ENCODE measurements at regions not wholly inside any gene's neighbourhood (a gene's known extent, or its start where the extent isn't known, plus 50 kb on each side); places are given as distances from the start of the nearest gene placed in this dataset.
A peak's percentile ranks its signal among the peaks of the same experiment; 100 is the strongest.

DNA sequence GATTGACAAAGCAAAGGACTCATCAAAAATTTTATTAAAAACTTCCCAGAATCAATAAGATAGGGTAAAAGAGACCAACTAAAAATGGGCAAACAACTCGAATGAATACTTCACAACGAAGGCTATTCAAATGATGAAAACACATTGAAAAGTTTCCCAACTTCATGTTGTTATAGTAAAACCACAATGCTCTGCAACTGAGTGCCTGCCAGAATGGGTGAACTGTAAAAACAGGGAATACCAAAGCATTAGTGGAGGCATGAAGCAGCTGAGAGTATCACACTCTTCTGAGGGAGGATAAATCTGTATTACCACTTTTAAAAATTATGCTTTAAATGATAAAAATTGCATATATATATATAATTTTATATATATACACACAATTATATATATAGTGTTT lies 1214.7 kb downstream of the SORCS3 start:
- no peaks in the 10 kb centered on the region for H3K36me3 ChIP-seq (ENCODE audit: control insufficient read depth, insufficient read depth, low read length)
- no peak overlapping the region for H3K4me3 ChIP-seq (ENCODE audit: low read depth, low read length)
- no CpG with 5 or more reads among the region's 2 CpGs for WGBS (ENCODE audit: insufficient coverage)
- no peaks in the 10 kb centered on the region for H3K4me1 ChIP-seq (ENCODE audit: control insufficient read depth, insufficient read depth, low read length)
- DNase-seq (ENCODE audit: low read depth in 4 of 6, low spot score in 6 of 6): no peak
- no peak overlapping the region for H3K27ac ChIP-seq (ENCODE audit: low read depth, low read length)
- H3K27me3 ChIP-seq (ENCODE audit: control insufficient read depth, insufficient read depth, low read length): no peaks in the 10 kb centered on the region
- H3K9me3 ChIP-seq (ENCODE audit: control insufficient read depth, insufficient read depth, low read length): no peaks in the 10 kb centered on the region

DNA sequence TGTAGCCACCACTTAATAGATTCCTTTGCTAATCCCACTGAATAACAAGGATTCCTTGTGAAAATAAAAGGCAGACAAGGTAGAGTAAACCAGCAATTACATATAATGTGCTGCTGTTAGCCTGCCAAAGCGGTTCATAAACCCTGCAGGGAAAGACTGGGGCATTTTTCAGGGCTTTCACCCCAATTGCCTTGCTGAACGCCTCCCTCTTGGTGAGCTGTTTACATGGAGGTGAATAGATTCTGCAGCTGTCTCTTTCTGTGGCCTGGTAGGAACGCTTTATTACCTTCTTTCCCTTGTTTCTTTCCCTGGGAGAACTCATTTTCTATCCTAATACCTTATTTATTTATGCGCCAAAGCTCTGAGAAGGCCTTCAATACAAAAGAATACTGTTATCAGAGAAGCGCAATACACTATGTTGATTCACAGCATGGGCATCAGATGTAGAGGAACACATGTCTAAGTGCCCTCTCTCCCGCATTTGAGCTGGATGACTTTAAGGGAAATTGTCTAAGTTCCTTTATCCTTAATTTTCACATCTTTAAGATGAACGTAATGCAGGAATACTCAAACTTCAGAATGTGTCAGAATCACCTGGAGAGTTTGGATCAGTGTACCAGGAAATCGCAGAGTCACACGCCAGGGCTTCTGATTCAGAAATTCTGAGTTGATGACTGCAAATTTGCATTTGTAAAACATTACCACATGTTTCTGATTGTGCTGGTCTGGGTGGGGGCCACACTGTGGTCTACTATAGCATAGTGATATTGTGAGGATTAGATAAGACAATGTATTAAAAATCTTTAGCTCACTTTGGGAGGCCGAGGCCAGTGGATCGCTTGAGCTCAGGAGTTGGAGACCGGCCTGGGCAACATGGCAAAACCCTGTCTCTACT lies 1203.8 kb downstream of the SORCS3 start:
- H3K27me3 ChIP-seq (ENCODE audit: control insufficient read depth, insufficient read depth, low read length): no peaks in the 10 kb centered on the region
- H3K36me3 ChIP-seq (ENCODE audit: control insufficient read depth, insufficient read depth, low read length): no peaks in the 10 kb centered on the region
- WGBS (ENCODE audit: insufficient coverage): 54% methylated on average over 3 of the region's 12 CpGs
- peak in 4 of 6 donors; percentile 17 to 86 (median 32) for DNase-seq (ENCODE audit: low read depth in 4 of 6, low spot score in 6 of 6)
- H3K4me3 ChIP-seq (ENCODE audit: low read depth, low read length): no peak overlapping the region
- H3K9me3 ChIP-seq (ENCODE audit: control insufficient read depth, insufficient read depth, low read length): no peaks in the 10 kb centered on the region
- H3K4me1 ChIP-seq (ENCODE audit: control insufficient read depth, insufficient read depth, low read length): peaks cover 8% of the 10 kb centered on the region
- peak overlapping the region; percentile 22 for H3K27ac ChIP-seq (ENCODE audit: low read depth, low read length)

DNA sequence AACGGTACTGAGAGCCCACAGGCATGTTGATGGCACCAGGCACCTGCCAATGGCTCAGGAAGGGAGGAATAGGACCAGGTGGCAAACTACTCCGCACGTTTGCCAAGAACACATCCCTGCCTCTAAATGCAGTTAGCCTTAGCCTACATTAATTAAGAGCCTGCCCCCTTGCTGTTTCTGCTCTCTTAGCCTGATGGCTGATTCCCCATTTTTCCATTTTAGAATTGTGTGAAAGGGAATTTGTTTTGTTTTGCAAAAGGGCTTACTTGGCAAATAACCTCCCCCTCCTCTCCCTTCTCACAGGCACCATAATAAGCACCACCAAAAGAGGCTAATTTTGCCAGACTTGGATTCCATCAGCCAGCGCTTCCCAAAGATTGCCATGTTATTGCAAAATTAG lies 1203.2 kb downstream of the SORCS3 start:
- WGBS (ENCODE audit: insufficient coverage): 0% methylated on average over 1 of the region's 4 CpGs
- Histone ChIP-seq H3K9me3 (ENCODE audit: control insufficient read depth, insufficient read depth, low read length) (no peaks in the 10 kb centered on the region), H3K4me1 (ENCODE audit: control insufficient read depth, insufficient read depth, low read length) (peaks cover 8% of the 10 kb centered on the region), H3K27ac (ENCODE audit: low read depth, low read length) (peak overlapping the region; percentile 22), H3K4me3 (ENCODE audit: low read depth, low read length) (no peak overlapping the region), H3K36me3 (ENCODE audit: control insufficient read depth, insufficient read depth, low read length) (no peaks in the 10 kb centered on the region), H3K27me3 (ENCODE audit: control insufficient read depth, insufficient read depth, low read length) (no peaks in the 10 kb centered on the region)
- DNase-seq (ENCODE audit: low read depth in 4 of 6, low spot score in 6 of 6): peak in 5 of 6 donors; percentile 17 to 88 (median 36)

- Histone ChIP-seq H3K4me3 (ENCODE audit: low read depth, low read length) (no peak overlapping the region), H3K4me1 (ENCODE audit: control insufficient read depth, insufficient read depth, low read length) (peaks cover 8% of the 10 kb centered on the region), H3K27ac (ENCODE audit: low read depth, low read length) (peak overlapping the region; percentile 22), H3K9me3 (ENCODE audit: control insufficient read depth, insufficient read depth, low read length) (no peaks in the 10 kb centered on the region), H3K36me3 (ENCODE audit: control insufficient read depth, insufficient read depth, low read length) (no peaks in the 10 kb centered on the region), H3K27me3 (ENCODE audit: control insufficient read depth, insufficient read depth, low read length) (no peaks in the 10 kb centered on the region)
- no CpG with 5 or more reads among the region's 3 CpGs for WGBS (ENCODE audit: insufficient coverage)
- no peak for DNase-seq (ENCODE audit: low read depth in 4 of 6, low spot score in 6 of 6)
Observed at GRCh38 chr10:105843786-105844185, 1202.7 kb downstream of the SORCS3 start.

DNA sequence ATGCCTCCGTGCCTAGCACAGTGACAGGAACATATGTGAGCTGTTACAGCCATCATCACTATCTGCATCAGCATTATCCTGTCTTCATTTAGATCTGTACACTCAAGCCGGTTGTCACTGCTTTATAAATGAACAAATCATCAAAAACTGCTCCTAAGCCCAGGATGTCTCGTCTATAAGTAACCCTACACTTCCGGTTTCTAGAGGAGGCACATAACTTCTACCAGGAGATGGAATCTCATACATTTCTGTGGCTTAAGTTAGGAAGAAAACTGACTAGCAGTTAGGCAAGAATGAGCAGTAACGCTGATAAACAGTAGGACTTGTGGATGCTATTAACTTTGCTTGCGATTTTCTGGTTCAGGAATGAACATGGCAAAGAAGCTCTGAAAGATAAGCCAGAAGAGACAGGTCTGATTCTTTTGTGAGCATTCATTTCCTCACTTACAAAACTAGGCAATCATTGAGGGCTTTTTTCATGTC lies 1199.2 kb downstream of the SORCS3 start:
- H3K9me3 ChIP-seq (ENCODE audit: control insufficient read depth, insufficient read depth, low read length): no peaks in the 10 kb centered on the region
- no peaks in the 10 kb centered on the region for H3K27me3 ChIP-seq (ENCODE audit: control insufficient read depth, insufficient read depth, low read length)
- no peak overlapping the region for H3K4me3 ChIP-seq (ENCODE audit: low read depth, low read length)
- no peak overlapping the region for H3K27ac ChIP-seq (ENCODE audit: low read depth, low read length)
- whole genome bisulfite sequencing (ENCODE audit: insufficient coverage): 69% methylated on average over 3 of the region's 6 CpGs
- H3K36me3 ChIP-seq (ENCODE audit: control insufficient read depth, insufficient read depth, low read length): no peaks in the 10 kb centered on the region
- DNase-seq (ENCODE audit: low read depth in 4 of 6, low spot score in 6 of 6): no peak
- peaks cover 6% of the 10 kb centered on the region for H3K4me1 ChIP-seq (ENCODE audit: control insufficient read depth, insufficient read depth, low read length)

DNA sequence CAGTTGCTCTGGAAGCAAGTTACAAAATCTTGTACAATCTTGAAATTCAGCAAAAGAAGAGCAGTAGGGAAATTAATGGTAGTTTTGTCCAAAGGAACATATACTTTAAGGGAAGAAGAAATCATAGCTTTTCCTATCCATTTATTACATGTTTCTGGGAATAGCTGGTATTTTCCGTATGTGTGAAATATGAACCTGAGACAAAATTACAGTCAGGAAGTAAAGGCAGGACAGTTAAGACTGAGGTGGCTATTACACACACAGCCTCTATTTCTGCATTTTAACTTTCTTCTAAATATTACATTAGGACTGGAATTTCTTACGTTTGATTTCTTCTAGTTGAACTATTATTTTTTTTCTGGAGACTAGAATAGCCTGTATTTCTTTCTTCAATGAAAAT lies 1197.3 kb downstream of the SORCS3 start:
- no peaks in the 10 kb centered on the region for H3K4me1 ChIP-seq (ENCODE audit: control insufficient read depth, insufficient read depth, low read length)
- no peaks in the 10 kb centered on the region for H3K9me3 ChIP-seq (ENCODE audit: control insufficient read depth, insufficient read depth, low read length)
- H3K27ac ChIP-seq (ENCODE audit: low read depth, low read length): no peak overlapping the region
- H3K4me3 ChIP-seq (ENCODE audit: low read depth, low read length): peak overlapping the region; percentile 16
- DNase-seq (ENCODE audit: low read depth in 4 of 6, low spot score in 6 of 6): no peak
- no peaks in the 10 kb centered on the region for H3K36me3 ChIP-seq (ENCODE audit: control insufficient read depth, insufficient read depth, low read length)
- no peaks in the 10 kb centered on the region for H3K27me3 ChIP-seq (ENCODE audit: control insufficient read depth, insufficient read depth, low read length)
- no CpG with 5 or more reads among the region's 2 CpGs for WGBS (ENCODE audit: insufficient coverage)

DNA sequence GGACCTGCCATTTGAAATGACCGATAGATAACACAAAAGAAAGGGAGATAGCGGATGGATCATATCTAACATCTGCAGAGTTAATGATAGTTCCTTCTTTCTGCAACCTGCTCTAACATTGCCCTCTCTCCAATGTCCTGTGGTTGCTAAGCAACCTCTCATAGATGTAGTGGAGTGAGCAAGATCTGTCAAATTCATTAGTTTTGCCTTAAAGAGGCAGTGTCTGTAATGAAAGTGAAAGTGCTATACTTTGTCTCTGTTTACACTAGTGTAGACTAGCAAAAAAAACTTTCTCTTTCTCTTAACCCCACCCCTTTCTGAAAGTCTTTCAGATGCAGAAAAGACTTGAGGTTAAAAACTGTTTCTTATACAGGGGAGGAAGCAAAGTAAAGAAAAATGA lies 1196.9 kb downstream of the SORCS3 start:
- WGBS (ENCODE audit: insufficient coverage): 0% methylated on average over 1 of the region's 2 CpGs
- peak in 5 of 6 donors; percentile 41 to 91 (median 53) for DNase-seq (ENCODE audit: low read depth in 4 of 6, low spot score in 6 of 6)
- Histone ChIP-seq H3K27me3 (ENCODE audit: control insufficient read depth, insufficient read depth, low read length) (no peaks in the 10 kb centered on the region), H3K4me1 (ENCODE audit: control insufficient read depth, insufficient read depth, low read length) (no peaks in the 10 kb centered on the region), H3K4me3 (ENCODE audit: low read depth, low read length) (peak overlapping the region; percentile 19), H3K27ac (ENCODE audit: low read depth, low read length) (peak overlapping the region; percentile 49), H3K36me3 (ENCODE audit: control insufficient read depth, insufficient read depth, low read length) (no peaks in the 10 kb centered on the region), H3K9me3 (ENCODE audit: control insufficient read depth, insufficient read depth, low read length) (no peaks in the 10 kb centered on the region)

GRCh38 chr10:105834261-105835059 lies 1193.4 kb downstream of the SORCS3 start:
- H3K4me3 ChIP-seq (ENCODE audit: low read depth, low read length): no peak overlapping the region
- H3K4me1 ChIP-seq (ENCODE audit: control insufficient read depth, insufficient read depth, low read length): no peaks in the 10 kb centered on the region
- no peak overlapping the region for H3K27ac ChIP-seq (ENCODE audit: low read depth, low read length)
- 100% methylated on average over 1 of the region's 4 CpGs for WGBS (ENCODE audit: insufficient coverage)
- H3K36me3 ChIP-seq (ENCODE audit: control insufficient read depth, insufficient read depth, low read length): no peaks in the 10 kb centered on the region
- H3K27me3 ChIP-seq (ENCODE audit: control insufficient read depth, insufficient read depth, low read length): no peaks in the 10 kb centered on the region
- H3K9me3 ChIP-seq (ENCODE audit: control insufficient read depth, insufficient read depth, low read length): no peaks in the 10 kb centered on the region
- DNase-seq (ENCODE audit: low read depth in 4 of 6, low spot score in 6 of 6): no peak

DNA sequence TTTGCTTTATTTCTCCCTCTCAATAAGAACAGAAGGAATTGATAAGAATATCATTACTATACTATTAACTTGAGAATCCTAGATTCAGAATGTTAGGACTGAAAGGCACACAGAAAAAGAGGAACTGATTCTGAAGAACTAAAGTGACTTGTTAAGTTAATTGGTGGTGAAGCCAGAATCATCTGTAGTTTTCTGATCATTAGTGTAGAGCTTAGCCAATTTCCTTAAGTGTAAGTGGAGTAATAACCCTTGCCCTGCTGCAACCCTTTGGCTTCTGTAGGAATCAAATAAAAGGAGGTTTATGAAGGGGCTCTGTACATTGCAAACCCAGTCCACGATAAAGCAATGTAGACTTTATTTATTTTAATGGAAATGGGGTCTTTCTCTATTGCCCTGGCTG lies 1186.0 kb downstream of the SORCS3 start:
- no peaks in the 10 kb centered on the region for H3K36me3 ChIP-seq (ENCODE audit: control insufficient read depth, insufficient read depth, low read length)
- H3K4me3 ChIP-seq (ENCODE audit: low read depth, low read length): no peak overlapping the region
- H3K27me3 ChIP-seq (ENCODE audit: control insufficient read depth, insufficient read depth, low read length): no peaks in the 10 kb centered on the region
- H3K9me3 ChIP-seq (ENCODE audit: control insufficient read depth, insufficient read depth, low read length): peaks cover 4% of the 10 kb centered on the region
- no CpG with 5 or more reads among the region's 1 CpG for WGBS (ENCODE audit: insufficient coverage)
- DNase-seq (ENCODE audit: low read depth in 4 of 6, low spot score in 6 of 6): no peak
- no peak overlapping the region for H3K27ac ChIP-seq (ENCODE audit: low read depth, low read length)
- no peaks in the 10 kb centered on the region for H3K4me1 ChIP-seq (ENCODE audit: control insufficient read depth, insufficient read depth, low read length)
